Choroid plexus epithelial cell (primary cell): ENCODE measurements at regions not wholly inside any gene's neighbourhood (a gene's known extent, or its start where the extent isn't known, plus 50 kb on each side); places are given as distances from the start of the nearest gene placed in this dataset.
"Not testable (repeated sequence)": the region's sequence is repeated elsewhere in the genome, so short reads cannot be mapped to it uniquely, and the experiment has no call there.

Experiments
- DNase-seq: peaks from one replicate; pipeline ENCODE4 v3.0.0-alpha.2; 2010; ENCODE audit warnings: low read depth
- H3K4me3 ChIP-seq: 2 replicates; pipeline ENCODE4 v1.5.1; 2011; ENCODE audit warnings: low read depth, mild to moderate bottlenecking, control low read depth, low read length, moderate library complexity
- TF ChIP-seq, protein P1 (sequence below): conservative IDR thresholded peaks from 2 replicates; pipeline ENCODE4 v1.5.1; 2011; ENCODE audit warnings: low read depth, mild to moderate bottlenecking, control low read depth, inconsistent platforms, low read length, moderate library complexity

DNA sequence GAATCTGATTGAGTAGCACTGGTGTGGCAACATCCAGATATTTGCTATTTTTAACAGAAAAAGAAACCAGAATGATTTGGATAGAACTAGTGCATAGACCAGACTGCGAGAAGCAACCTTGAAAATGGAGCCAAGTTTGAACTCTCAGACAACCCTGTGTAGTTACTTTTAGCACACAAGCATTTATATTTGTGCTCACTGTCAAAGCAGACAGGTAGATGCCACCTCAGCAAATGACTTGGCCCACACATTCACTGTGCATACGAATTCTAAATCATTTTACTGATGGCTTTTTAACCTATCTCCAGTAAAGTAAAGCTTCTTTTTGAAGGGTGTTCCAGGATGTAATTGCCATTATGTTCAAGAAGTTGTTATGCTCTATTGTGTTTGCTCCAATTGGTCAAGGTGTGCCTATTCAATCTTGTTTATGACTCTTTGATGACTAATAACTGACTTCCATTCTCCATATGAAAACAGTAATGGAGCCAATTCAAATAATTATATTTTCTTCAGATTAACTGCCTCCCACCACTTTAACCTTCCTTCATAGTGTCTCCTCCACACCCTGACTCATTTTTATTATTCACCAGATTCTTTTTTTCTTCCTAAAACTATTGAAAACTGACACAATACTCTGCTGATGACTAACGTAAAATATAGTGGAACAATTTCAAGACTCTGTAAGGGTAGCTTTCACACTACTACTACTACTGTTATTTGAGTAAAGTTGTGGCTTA, 138.5 kb downstream of the CCER1 start:
- no peak overlapping the region for H3K4me3 ChIP-seq
- DNase-seq, result peak; percentile 8
- TF ChIP-seq, protein P1, sequence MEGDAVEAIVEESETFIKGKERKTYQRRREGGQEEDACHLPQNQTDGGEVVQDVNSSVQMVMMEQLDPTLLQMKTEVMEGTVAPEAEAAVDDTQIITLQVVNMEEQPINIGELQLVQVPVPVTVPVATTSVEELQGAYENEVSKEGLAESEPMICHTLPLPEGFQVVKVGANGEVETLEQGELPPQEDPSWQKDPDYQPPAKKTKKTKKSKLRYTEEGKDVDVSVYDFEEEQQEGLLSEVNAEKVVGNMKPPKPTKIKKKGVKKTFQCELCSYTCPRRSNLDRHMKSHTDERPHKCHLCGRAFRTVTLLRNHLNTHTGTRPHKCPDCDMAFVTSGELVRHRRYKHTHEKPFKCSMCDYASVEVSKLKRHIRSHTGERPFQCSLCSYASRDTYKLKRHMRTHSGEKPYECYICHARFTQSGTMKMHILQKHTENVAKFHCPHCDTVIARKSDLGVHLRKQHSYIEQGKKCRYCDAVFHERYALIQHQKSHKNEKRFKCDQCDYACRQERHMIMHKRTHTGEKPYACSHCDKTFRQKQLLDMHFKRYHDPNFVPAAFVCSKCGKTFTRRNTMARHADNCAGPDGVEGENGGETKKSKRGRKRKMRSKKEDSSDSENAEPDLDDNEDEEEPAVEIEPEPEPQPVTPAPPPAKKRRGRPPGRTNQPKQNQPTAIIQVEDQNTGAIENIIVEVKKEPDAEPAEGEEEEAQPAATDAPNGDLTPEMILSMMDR, result no peak

DNA sequence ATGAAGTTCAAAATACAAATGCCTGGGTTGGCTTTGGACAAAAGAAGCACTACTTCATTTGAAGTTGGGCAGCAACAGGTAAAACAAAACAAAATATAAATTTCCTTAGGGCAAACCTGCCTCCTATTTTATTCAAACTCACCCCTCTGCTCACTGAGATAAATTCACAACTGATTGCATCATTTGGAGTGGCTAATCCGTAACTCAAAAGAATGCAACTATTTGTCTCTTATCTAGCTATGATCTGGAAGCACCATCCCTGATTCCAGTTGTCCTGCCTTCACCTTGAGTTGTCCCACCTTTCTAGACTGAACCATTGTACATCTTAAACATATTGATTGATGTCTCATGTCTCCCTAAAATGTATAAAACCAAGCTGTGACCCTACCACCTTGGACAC, 145.0 kb downstream of the CCER1 start:
- TF ChIP-seq, protein P1, result no peak
- no peak overlapping the region for H3K4me3 ChIP-seq
- DNase-seq, result no peak

DNA sequence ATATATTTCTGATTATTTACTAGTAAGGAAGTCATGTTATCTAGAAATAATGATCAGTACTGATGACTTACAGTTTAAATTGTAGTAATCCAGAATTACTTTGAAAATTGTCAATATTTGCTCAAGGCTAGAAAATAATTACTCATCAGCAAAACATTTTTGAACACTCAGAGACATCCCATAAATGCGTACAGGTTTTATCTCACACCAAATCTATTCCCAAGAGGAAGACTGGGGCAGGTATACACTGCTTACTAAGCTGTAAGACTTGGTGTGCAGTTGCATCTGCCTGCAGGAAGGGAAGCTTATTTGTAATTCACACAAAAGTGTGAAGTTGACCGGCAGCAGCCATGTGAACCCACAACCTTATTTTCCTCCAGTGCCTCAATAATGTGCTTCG, 146.4 kb downstream of the CCER1 start:
- no peak overlapping the region for H3K4me3 ChIP-seq
- TF ChIP-seq, protein P1, result no peak
- DNase-seq, result no peak

DNA sequence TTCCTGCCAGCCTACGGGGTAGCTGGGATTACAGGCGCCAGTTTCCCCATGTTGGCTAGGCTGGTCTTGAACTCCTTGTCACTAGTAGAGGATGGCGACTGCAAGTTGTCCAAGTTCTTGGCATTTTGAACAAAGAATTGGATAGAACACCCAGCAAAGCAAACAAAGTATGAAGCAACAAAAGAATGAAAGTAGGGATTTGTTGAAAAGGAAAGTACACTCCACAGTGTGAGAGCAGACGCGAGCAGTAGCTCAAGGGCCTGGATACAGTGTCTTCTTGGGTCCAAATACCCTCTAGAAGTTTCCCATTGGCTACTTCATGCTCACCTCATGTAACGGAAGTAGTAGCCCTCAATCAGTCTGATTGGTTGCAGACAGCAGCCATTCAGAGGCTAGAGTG, 152.2 kb downstream of the CCER1 start:
- TF ChIP-seq, protein P1, result no peak
- no peak overlapping the region for H3K4me3 ChIP-seq
- DNase-seq, result no peak

DNA sequence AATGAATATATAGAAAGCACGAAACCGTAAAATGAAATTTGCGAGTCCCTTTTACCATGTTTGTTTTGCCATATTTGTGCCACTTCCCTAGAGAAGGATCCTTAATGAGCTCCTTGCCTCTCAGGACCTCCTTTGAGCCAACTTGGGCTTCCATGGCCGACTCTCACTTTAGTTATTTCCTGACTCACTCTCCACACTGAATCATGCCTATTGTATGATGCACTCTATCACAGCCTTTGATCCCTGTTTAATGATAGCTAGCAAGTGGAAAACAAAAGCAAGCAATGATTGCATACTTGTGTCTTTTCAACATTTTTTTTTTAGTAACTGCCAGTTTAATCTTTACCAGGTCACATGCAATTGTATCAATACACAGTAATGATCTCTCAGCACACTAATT, 153.2 kb downstream of the CCER1 start:
- no peak overlapping the region for H3K4me3 ChIP-seq
- no peak for DNase-seq
- TF ChIP-seq, protein P1, result no peak

DNA sequence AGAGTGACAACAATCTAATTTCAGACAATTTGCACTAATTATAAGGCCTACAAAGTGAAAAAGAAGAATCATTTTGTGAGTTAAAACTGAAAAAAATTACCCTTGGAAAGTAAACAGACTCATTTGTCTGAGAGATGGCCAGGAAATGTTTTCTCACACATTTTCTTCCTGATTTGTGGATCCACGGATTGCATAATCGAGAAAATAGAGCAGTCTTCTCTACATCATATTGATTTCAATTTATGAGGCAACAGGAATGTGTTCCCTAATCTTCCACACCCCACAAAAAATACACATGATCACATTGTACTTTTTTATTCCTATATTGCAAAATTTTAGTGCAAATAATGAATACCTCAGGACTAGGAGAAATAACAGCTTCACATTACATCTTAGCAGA, 160.8 kb downstream of the CCER1 start:
- TF ChIP-seq, protein P1, result no peak
- DNase-seq, result no peak
- H3K4me3 ChIP-seq, result no peak overlapping the region

DNA sequence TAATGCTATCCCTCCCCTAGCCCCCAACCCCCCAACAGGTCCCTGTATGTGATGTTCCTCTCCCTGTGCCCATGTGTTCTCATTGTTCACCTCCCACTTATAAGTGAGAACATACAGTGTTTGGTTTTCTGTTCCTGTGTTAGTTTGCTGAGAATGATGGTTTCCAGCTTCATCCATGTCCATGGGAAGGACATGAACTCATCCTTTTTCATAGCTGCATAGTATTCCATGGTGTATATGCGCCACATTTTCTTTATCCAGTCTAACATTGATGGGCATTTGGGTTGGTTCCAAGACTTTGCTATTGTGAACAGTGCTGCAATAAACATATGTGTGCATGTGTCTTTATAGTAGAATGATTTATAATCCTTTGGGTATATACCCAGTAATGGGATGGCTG, 162.3 kb downstream of the CCER1 start:
- not testable (repeated sequence) for DNase-seq, H3K4me3 ChIP-seq
